GM18873 (cell line): ENCODE measurements at regions not wholly inside any gene's neighbourhood (a gene's known extent, or its start where the extent isn't known, plus 50 kb on each side); places are given as distances from the start of the nearest gene placed in this dataset.

Source experiments
- ATAC-seq: cut with Tn5 transposase; IDR thresholded peaks from one replicate; pipeline ENCODE4 v1.9.1; 2021; ENCODE audit warnings: mild to moderate bottlenecking, moderate library complexity, moderate number of reproducible peaks; ENCODE audit not compliant: unreplicated experiment, low FRiP score

GRCh38 chr2:103459283-103459682 is 697.5 kb downstream of the TMEM182 start:
- ATAC-seq = no peak

- ATAC-seq = no peak
Measured at GRCh38 chr2:103462101-103462500, 700.3 kb downstream of the TMEM182 start.

- no peak for ATAC-seq
Measured at GRCh38 chr2:103462712-103463111, 700.9 kb downstream of the TMEM182 start.

GRCh38 chr2:103464831-103465230 is 703.0 kb downstream of the TMEM182 start:
- ATAC-seq = no peak

- ATAC-seq = no peak
Measured at GRCh38 chr2:103469800-103470199, 708.0 kb downstream of the TMEM182 start.

GRCh38 chr2:103484906-103485305 is 723.1 kb downstream of the TMEM182 start:
- ATAC-seq = no peak

GRCh38 chr2:103496850-103497249 is 735.0 kb downstream of the TMEM182 start:
- ATAC-seq = no peak

GRCh38 chr2:103506812-103507211 is 745.0 kb downstream of the TMEM182 start:
- ATAC-seq = no peak

- ATAC-seq = no peak
Measured at GRCh38 chr2:103512442-103512841, 750.6 kb downstream of the TMEM182 start.

GRCh38 chr2:103520547-103520946 is 758.7 kb downstream of the TMEM182 start:
- ATAC-seq = no peak

GRCh38 chr2:103525756-103526155 is 763.9 kb downstream of the TMEM182 start:
- no peak for ATAC-seq

- no peak for ATAC-seq
Measured at GRCh38 chr2:103526757-103527156, 764.9 kb downstream of the TMEM182 start.

- ATAC-seq = no peak
Measured at GRCh38 chr2:103527278-103527677, 765.4 kb downstream of the TMEM182 start.

- no peak for ATAC-seq
Measured at GRCh38 chr2:103529798-103530502, 768.1 kb downstream of the TMEM182 start.

- no peak for ATAC-seq
Measured at GRCh38 chr2:103552775-103553174, 790.9 kb downstream of the TMEM182 start.

- ATAC-seq = no peak
Measured at GRCh38 chr2:103594823-103595222, 833.0 kb downstream of the TMEM182 start.

- ATAC-seq = no peak
Measured at GRCh38 chr2:103605071-103605780, 843.4 kb downstream of the TMEM182 start.

- no peak for ATAC-seq
Measured at GRCh38 chr2:103615611-103616105, 853.8 kb downstream of the TMEM182 start.

GRCh38 chr2:103616891-103617290 is 855.1 kb downstream of the TMEM182 start:
- ATAC-seq = no peak

GRCh38 chr2:103618112-103618511 is 856.3 kb downstream of the TMEM182 start:
- no peak for ATAC-seq

- ATAC-seq = no peak
Measured at GRCh38 chr2:103627301-103627700, 865.5 kb downstream of the TMEM182 start.

- no peak for ATAC-seq
Measured at GRCh38 chr2:103638978-103639377, 877.1 kb downstream of the TMEM182 start.
